HFF-Myc (cell line): ENCODE measurements at regions not wholly inside any gene's neighbourhood (a gene's known extent, or its start where the extent isn't known, plus 50 kb on each side); places are given as distances from the start of the nearest gene placed in this dataset.

Experiments used
- DNase-seq: peaks from one replicate; pipeline ENCODE4 v3.0.0-alpha.2; 2011; ENCODE audit warnings: low read depth; ENCODE audit errors: extremely low read depth
- H3K4me3 ChIP-seq: replicated peaks from 2 replicates; pipeline ENCODE4 v1.5.1; 2011; ENCODE audit warnings: low read depth, mild to moderate bottlenecking, control low read depth, low read length
- CTCF ChIP-seq: IDR thresholded peaks from 2 replicates; pipeline ENCODE4 v1.5.1; 2012; ENCODE audit warnings: mild to moderate bottlenecking, low read depth, low read length, control low read depth; ENCODE audit errors: missing control alignments

GRCh38 chr6:88459643-88460042, 293.5 kb upstream of the CNR1 start:
- DNase-seq = no peak
- TF ChIP-seq CTCF = no peak
- no peak overlapping the region for H3K4me3 ChIP-seq

- no peak overlapping the region for H3K4me3 ChIP-seq
- no peak for TF ChIP-seq CTCF
- DNase-seq = no peak
These were observed 293.0 kb upstream of the CNR1 start for GRCh38 chr6:88459189-88459588.

- DNase-seq = no peak
- H3K4me3 ChIP-seq = no peak overlapping the region
- no peak for TF ChIP-seq CTCF
These were observed 292.5 kb upstream of the CNR1 start for GRCh38 chr6:88458662-88459061.

- TF ChIP-seq CTCF = no peak
- H3K4me3 ChIP-seq = no peak overlapping the region
- no peak for DNase-seq
These were observed 290.2 kb upstream of the CNR1 start for GRCh38 chr6:88456221-88456859.

- no peak for DNase-seq
- no peak overlapping the region for H3K4me3 ChIP-seq
- TF ChIP-seq CTCF = no peak
These were observed 289.2 kb upstream of the CNR1 start for GRCh38 chr6:88455317-88455716.

GRCh38 chr6:88454658-88455057, 288.5 kb upstream of the CNR1 start:
- no peak for TF ChIP-seq CTCF
- no peak overlapping the region for H3K4me3 ChIP-seq
- no peak for DNase-seq

GRCh38 chr6:88449770-88450169, 283.6 kb upstream of the CNR1 start:
- no peak for DNase-seq
- no peak for TF ChIP-seq CTCF
- no peak overlapping the region for H3K4me3 ChIP-seq
